H1 (cell line): ENCODE measurements at regions not wholly inside any gene's neighbourhood (a gene's known extent, or its start where the extent isn't known, plus 50 kb on each side); places are given as distances from the start of the nearest gene placed in this dataset.

Source experiments
- JUND ChIP-seq: IDR thresholded peaks from 2 replicates; pipeline ENCODE4 v1.6.1; 2011; ENCODE audit warnings: mild to moderate bottlenecking, improper control_type of control experiment, low read length

DNA sequence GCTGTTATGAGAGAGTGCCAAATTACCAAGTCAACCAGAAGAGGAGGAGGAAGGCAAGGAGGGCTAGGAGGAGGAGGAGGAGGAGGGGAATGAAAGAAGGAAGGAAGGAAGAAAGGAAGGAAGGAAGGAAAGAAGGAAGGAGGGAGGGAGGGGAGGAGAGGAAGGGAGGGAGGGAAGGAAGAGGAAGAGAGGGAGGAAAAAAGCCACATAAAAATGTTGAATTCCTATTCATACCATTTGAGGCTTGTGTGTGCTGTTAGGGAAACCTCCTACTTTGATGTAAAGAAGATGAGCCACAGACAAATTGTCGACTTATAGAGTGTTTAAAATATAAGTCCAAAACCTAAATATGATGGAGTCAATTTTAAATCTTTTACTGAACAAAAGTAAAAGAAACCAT, 65.3 kb upstream of the MYLIP start (continued):
- TF ChIP-seq JUND: no peak
